ENCODE measurements at regions not wholly inside any gene's neighbourhood (a gene's known extent, or its start where the extent isn't known, plus 50 kb on each side); places are given as distances from the start of the nearest gene placed in this dataset.
A peak's percentile ranks its signal among the peaks of the same experiment; 100 is the strongest.
"Not testable (repeated sequence)": the region's sequence is repeated elsewhere in the genome, so short reads cannot be mapped to it uniquely, and the experiment has no call there.

DNA sequence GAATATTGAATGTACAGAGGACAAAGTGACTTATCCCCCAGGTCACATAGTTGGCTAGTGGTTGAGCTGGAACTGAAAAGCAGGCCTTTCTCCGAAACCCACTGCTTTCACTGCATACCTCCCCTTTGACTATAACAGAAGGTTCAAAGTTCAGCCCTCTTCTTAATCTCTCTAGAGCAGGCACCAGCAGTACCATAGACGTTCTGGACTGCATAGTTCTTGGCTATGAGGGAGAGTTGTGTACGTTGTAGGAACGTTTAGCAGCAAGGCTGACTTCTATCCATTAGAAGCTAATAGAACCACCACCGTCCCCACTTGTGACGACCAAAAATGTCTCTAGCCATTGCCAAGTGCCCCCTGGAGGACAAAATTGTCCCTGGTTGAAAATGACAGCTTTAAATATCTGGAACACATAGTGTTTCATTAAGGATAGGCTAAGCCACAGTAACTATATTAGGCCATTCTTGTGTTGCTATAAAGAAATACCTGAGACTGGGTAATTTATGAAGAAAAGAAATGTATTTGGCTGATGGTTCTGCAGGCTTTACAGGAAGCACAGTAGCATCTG, 123.8 kb upstream of the MTHFD1L start:
- no peak for DNase-seq

DNA sequence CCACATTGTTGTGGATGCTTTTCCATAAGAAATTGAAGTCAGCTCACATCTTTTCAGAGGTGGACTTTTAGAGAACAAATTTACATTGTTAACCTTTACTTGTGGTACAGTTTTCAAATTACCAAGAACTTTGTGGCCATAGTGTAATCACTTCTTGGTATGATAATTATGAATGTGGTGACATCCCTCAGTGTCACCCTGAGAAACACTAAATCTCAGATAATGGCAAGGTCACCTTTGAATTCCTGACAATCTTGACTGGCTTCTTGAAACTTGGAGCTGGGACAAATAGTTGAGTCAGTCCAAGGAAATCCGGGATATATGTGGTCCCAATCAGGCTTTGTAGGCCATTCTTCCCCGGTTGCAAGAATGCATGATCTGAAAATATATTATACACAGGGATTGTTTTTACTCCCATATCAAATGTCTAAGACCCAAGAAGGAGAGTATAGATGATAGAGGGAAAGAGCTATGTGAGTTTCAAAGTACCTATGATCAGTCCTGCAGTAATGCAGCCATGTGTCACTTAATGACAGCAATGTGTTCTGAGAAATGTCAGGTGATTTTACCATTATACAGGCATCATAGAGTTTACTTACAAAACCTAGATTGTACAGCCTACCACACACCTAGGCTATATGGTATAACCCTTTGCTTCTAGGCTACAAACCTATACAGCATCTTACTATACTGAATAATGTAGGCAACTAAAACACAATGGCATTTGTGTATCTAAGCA, 120.8 kb upstream of the MTHFD1L start:
- no peak for DNase-seq

- no peak for DNase-seq
Observed at GRCh38 chr6:150745896-150746295, 119.6 kb upstream of the MTHFD1L start.

GRCh38 chr6:150747155-150747554, 118.3 kb upstream of the MTHFD1L start:
- no peak for DNase-seq

- DNase-seq, result no peak
Observed at GRCh38 chr6:150749091-150749670, 116.3 kb upstream of the MTHFD1L start.

- no peak for DNase-seq
Observed at GRCh38 chr6:150751296-150751695, 114.2 kb upstream of the MTHFD1L start.

- no peak for DNase-seq
Observed at GRCh38 chr6:150752409-150752808, 113.1 kb upstream of the MTHFD1L start.

- DNase-seq, result peak; percentile 4
Observed at GRCh38 chr6:150753371-150754064, 112.0 kb upstream of the MTHFD1L start.

DNA sequence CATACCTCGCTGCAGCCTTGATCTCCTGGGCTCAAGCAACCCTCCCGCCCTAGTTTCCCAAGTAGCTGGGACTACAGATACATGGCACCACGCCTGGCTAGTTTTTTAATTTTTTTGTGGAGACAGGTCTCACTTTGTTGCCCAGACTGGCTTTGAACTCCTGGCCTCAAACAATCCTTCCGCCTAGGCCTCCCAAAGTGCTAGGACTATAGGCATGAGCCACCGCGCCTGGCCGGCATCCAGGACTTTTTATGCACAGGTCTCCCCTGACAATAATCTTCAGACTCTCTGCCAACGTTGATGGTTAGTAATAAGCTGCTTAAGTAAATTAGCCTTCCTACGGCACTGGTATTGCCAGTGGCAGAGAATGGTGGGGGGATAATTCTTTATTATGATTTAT, 110.5 kb upstream of the MTHFD1L start:
- peak; percentile 7 for DNase-seq

- no peak for DNase-seq
Observed at GRCh38 chr6:150755524-150755923, 110.0 kb upstream of the MTHFD1L start.

DNA sequence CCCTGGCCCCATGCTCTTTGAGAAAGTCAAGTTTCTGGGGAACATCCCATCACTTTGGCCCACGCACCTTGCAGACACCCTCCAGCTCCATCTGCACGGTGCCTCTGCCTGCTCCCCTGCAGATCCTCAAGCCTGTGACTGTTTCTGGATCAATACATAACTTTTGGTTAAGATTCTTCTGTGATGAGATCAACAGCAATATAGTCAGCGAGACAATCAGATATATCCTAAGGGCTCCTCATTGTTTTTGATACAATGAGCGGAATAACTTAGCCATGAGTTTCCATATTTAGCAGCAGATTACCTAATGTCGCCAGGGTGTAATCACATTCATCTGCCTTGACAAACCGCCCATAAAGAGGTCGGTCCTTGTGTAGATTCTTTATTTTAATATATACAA, 109.3 kb upstream of the MTHFD1L start:
- DNase-seq, result no peak

- not testable (repeated sequence) for DNase-seq
Observed at GRCh38 chr6:150757807-150758206, 107.7 kb upstream of the MTHFD1L start.

- no peak for DNase-seq
Observed at GRCh38 chr6:150759483-150759882, 106.0 kb upstream of the MTHFD1L start.

GRCh38 chr6:150761771-150762170, 103.7 kb upstream of the MTHFD1L start:
- DNase-seq, result no peak

GRCh38 chr6:150764334-150765066, 101.0 kb upstream of the MTHFD1L start:
- no peak for DNase-seq

GRCh38 chr6:150765067-150765764, 100.3 kb upstream of the MTHFD1L start:
- no peak for DNase-seq

DNA sequence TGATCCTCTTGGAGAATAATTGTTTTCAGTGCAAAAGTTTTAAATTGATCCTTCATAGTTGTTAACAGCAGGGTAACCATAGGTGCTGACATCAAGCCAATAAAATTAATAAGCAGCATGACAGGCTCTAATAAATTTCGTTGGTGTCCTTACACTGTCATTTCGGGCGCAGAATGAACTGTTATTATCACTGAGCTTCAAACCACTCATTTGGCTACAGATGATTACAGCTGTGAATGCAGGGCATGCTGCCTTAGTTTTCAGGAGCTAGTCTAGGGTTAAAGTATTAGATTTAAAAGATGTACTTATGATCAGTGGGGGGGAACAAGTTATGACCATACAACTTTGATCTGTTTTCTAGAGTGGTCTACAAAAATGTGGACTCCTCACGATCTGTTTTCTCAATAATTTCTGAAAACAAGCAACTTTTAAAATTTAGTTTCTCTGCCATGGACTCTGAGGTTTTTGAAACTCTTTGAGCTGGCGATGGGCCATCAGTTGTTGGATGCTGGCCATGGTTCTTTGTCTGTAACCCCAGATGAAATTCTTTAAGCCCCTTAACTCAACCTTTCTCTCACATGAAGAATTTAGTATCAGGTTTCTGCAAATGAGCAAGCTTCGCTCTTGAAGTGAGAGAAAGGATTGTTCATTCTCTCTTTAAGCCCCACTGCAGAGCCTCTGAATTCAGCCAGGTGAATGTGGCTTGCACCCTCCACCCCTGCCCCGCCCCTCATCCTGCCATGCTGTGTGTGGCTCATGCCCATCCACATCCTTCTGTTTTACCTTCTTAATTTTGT, 99.1 kb upstream of the MTHFD1L start:
- DNase-seq, result no peak

GRCh38 chr6:150767161-150767560, 98.3 kb upstream of the MTHFD1L start:
- no peak for DNase-seq

GRCh38 chr6:150767571-150768018, 97.9 kb upstream of the MTHFD1L start:
- no peak for DNase-seq

DNA sequence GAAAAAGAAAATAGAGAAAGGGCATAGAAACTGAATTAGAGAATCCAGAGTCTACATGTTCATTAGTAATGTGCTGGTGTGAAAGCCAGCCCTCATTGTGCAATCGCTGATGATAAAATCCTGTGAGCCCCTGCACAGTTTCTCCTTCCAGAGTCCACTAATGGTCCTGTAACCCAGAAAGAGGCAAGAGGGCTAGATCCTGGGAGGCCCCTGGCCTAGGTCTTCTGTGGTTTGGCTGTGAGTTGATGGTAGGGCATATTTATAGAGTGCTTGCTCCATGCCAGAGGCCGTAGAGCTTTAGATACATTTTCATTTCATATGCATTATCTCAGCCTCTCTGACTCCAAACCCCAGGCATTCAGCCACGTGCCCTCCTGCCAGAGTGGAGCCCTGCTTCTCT, 94.9 kb upstream of the MTHFD1L start:
- no peak for DNase-seq

GRCh38 chr6:150773969-150774368, 91.5 kb upstream of the MTHFD1L start:
- no peak for DNase-seq

All from NCI-H69 (cell line).